SK-N-SH treated with all-trans-retinoic acid at 6 μM for 48 hours (cell line): ENCODE measurements at regions not wholly inside any gene's neighbourhood (a gene's known extent, or its start where the extent isn't known, plus 50 kb on each side); places are given as distances from the start of the nearest gene placed in this dataset.

Experiments used
- ATAC-seq: fragments of 200-7000 bp; cut with Tn5 transposase; 3 replicates; pipeline ENCODE4 v1.9.1; 2020; ENCODE audit warnings: mild to moderate bottlenecking, moderate library complexity
- ARNTL ChIP-seq: fragments of 450-650 bp; formaldehyde crosslinking; IDR thresholded peaks from 2 replicates; pipeline ENCODE4 v1.5.0; 2020; ENCODE audit warnings: low read depth, mild to moderate bottlenecking, moderate library complexity, borderline replicate concordance
- BACH2 ChIP-seq: fragments of 250-450 bp; sonication (Bioruptor Pico); IDR thresholded peaks from 2 replicates; pipeline ENCODE4 v1.9.0; 2021; ENCODE audit warnings: mild to moderate bottlenecking, borderline replicate concordance
- CSDC2 ChIP-seq: fragments of 250-450 bp; sonication (Bioruptor Pico); IDR thresholded peaks from 2 replicates; pipeline ENCODE4 v1.5.0; 2020; ENCODE audit warnings: mild to moderate bottlenecking, moderate library complexity
- ESRRG ChIP-seq: fragments of 250-450 bp; sonication (Bioruptor Pico); IDR thresholded peaks from 2 replicates; pipeline ENCODE4 v1.6.1; 2021; ENCODE audit warnings: mild to moderate bottlenecking
- GLIS3 ChIP-seq: fragments of 250-450 bp; sonication (Bioruptor Pico); IDR thresholded peaks from 2 replicates; pipeline ENCODE4 v1.5.0; 2020; ENCODE audit warnings: mild to moderate bottlenecking, moderate library complexity
- ISL1 ChIP-seq: fragments of 250-450 bp; sonication (Bioruptor Pico); IDR thresholded peaks from 2 replicates; pipeline ENCODE4 v2.1.2; 2022; ENCODE audit warnings: mild to moderate bottlenecking, moderate library complexity
- OSR1 ChIP-seq: fragments of 250-450 bp; sonication (Bioruptor Pico); IDR thresholded peaks from 2 replicates; pipeline ENCODE4 v1.8.0; 2022; ENCODE audit warnings: moderate library complexity, mild to moderate bottlenecking, inconsistent platforms
- PPARA ChIP-seq: fragments of 250-450 bp; sonication (Bioruptor Pico); IDR thresholded peaks from 2 replicates; pipeline ENCODE4 v1.5.0; 2020; ENCODE audit warnings: mild to moderate bottlenecking, borderline replicate concordance
- RARB ChIP-seq: fragments of 250-450 bp; sonication (Bioruptor Pico); IDR thresholded peaks from 2 replicates; pipeline ENCODE4 v1.8.0; 2021; ENCODE audit warnings: mild to moderate bottlenecking, moderate library complexity
- SNAI2 ChIP-seq: fragments of 250-450 bp; sonication (Bioruptor Pico); IDR thresholded peaks from 2 replicates; pipeline ENCODE4 v1.5.0; 2020; ENCODE audit warnings: mild to moderate bottlenecking, moderate library complexity
- TCF4 ChIP-seq: fragments of 250-450 bp; sonication (Bioruptor Pico); IDR thresholded peaks from 2 replicates; pipeline ENCODE4 v1.8.0; 2021; ENCODE audit warnings: mild to moderate bottlenecking, moderate library complexity, borderline replicate concordance
- TOX ChIP-seq: fragments of 250-450 bp; sonication (Bioruptor Pico); IDR thresholded peaks from 2 replicates; pipeline ENCODE4 v1.8.0; 2021; ENCODE audit warnings: mild to moderate bottlenecking, moderate library complexity, borderline replicate concordance
- ZFP3 ChIP-seq: fragments of 250-450 bp; sonication (Bioruptor Pico); IDR thresholded peaks from 2 replicates; pipeline ENCODE4 v1.5.0; 2020; ENCODE audit warnings: mild to moderate bottlenecking, moderate library complexity
- ZFP30 ChIP-seq: fragments of 450-650 bp; formaldehyde crosslinking; IDR thresholded peaks from 2 replicates; pipeline ENCODE4 v1.5.0; 2022; ENCODE audit warnings: mild to moderate bottlenecking, moderate library complexity
- ZNF565 ChIP-seq: fragments of 450-650 bp; formaldehyde crosslinking; conservative IDR thresholded peaks from 2 replicates; pipeline ENCODE4 v1.5.0; 2020; ENCODE audit warnings: low read depth, mild to moderate bottlenecking, moderate library complexity
- ZNF8 ChIP-seq: fragments of 450-650 bp; formaldehyde crosslinking; IDR thresholded peaks from 2 replicates; pipeline ENCODE4 v1.5.0; 2020; ENCODE audit warnings: mild to moderate bottlenecking, moderate library complexity
- TF ChIP-seq, protein P1 (sequence below): fragments of 250-450 bp; sonication (Bioruptor Pico); IDR thresholded peaks from 2 replicates; pipeline ENCODE4 v1.8.0; 2021; ENCODE audit warnings: low read depth, mild to moderate bottlenecking, moderate library complexity, borderline replicate concordance
- TF ChIP-seq, protein P2 (sequence below): fragments of 250-450 bp; sonication (Bioruptor Pico); IDR thresholded peaks from 2 replicates; pipeline ENCODE4 v1.5.1; 2020; ENCODE audit warnings: low read depth, mild to moderate bottlenecking, moderate library complexity
- TF ChIP-seq, protein P3 (sequence below): fragments of 250-450 bp; sonication (Bioruptor Pico); IDR thresholded peaks from 2 replicates; pipeline ENCODE4 v1.5.1; 2021; ENCODE audit warnings: mild to moderate bottlenecking, moderate library complexity
- TF ChIP-seq, protein P4 (sequence below): fragments of 250-450 bp; sonication (Bioruptor Pico); IDR thresholded peaks from 2 replicates; pipeline ENCODE4 v1.5.0; 2020; ENCODE audit warnings: mild to moderate bottlenecking, moderate library complexity

DNA sequence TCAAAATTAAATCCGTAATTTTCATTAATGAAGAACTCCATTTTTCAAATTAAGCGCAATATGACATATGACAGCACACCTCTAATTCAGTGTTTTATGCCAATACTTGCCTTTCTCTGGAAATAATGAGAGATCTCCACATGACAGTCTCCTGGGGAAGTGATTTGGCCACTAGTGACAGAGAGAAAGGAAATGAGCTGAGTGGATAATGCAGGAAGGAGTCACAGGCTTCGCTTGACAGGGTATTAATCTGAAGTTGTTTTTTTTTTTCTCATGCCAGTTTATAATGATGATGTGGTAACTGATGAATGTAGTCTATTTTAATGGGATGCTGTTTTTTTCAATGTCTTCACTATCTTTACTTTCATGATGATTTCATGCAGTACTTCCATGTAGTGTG lies 1079.4 kb upstream of the GYPC start (continued):
- TF ChIP-seq OSR1 (CRISPR knock-in tag) (no peak), ZNF565 (CRISPR knock-in tag) (no peak), CSDC2 (CRISPR knock-in tag) (no peak), RARB (CRISPR knock-in tag) (no peak), SNAI2 (CRISPR knock-in tag) (no peak), ARNTL (CRISPR knock-in tag) (no peak), ZFP30 (CRISPR knock-in tag) (no peak), GLIS3 (no peak), TCF4 (CRISPR knock-in tag) (no peak)
- TF ChIP-seq, protein P1, sequence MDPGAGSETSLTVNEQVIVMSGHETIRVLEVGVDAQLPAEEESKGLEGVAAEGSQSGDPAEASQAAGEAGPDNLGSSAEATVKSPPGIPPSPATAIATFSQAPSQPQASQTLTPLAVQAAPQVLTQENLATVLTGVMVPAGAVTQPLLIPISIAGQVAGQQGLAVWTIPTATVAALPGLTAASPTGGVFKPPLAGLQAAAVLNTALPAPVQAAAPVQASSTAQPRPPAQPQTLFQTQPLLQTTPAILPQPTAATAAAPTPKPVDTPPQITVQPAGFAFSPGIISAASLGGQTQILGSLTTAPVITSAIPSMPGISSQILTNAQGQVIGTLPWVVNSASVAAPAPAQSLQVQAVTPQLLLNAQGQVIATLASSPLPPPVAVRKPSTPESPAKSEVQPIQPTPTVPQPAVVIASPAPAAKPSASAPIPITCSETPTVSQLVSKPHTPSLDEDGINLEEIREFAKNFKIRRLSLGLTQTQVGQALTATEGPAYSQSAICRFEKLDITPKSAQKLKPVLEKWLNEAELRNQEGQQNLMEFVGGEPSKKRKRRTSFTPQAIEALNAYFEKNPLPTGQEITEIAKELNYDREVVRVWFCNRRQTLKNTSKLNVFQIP = no peak
- TF ChIP-seq, protein P2, sequence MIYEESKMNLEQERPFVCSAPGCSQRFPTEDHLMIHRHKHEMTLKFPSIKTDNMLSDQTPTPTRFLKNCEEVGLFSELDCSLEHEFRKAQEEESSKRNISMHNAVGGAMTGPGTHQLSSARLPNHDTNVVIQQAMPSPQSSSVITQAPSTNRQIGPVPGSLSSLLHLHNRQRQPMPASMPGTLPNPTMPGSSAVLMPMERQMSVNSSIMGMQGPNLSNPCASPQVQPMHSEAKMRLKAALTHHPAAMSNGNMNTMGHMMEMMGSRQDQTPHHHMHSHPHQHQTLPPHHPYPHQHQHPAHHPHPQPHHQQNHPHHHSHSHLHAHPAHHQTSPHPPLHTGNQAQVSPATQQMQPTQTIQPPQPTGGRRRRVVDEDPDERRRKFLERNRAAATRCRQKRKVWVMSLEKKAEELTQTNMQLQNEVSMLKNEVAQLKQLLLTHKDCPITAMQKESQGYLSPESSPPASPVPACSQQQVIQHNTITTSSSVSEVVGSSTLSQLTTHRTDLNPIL (CRISPR knock-in tag) = no peak

DNA sequence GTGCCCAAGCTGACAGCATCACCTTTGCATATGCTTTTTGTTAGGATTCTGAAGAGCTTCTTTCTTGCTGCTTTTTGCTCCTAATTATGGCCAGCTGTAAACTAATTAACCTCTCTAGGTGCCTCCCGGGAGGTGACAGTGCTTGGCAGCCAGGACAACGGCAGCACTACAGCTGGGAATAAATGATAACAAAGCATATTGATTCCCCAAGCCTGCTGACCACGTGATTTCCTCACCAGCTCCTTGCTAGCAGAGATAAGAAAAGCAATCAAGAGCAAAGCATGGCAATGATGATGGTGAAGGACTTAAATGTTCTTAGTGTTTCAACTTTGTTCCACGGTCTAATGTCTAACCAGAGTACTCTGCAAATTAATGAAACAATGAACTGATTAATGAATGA lies 1074.4 kb upstream of the GYPC start:
- TF ChIP-seq TOX (CRISPR knock-in tag) = no peak
- TF ChIP-seq BACH2 (CRISPR knock-in tag) = no peak
- no peak for TF ChIP-seq ZNF565 (CRISPR knock-in tag)
- TF ChIP-seq RARB (CRISPR knock-in tag) = no peak
- TF ChIP-seq, protein P1 = no peak
- no peak for TF ChIP-seq ISL1 (CRISPR knock-in tag)
- TF ChIP-seq ZFP3 (CRISPR knock-in tag) = no peak
- TF ChIP-seq, protein P3, sequence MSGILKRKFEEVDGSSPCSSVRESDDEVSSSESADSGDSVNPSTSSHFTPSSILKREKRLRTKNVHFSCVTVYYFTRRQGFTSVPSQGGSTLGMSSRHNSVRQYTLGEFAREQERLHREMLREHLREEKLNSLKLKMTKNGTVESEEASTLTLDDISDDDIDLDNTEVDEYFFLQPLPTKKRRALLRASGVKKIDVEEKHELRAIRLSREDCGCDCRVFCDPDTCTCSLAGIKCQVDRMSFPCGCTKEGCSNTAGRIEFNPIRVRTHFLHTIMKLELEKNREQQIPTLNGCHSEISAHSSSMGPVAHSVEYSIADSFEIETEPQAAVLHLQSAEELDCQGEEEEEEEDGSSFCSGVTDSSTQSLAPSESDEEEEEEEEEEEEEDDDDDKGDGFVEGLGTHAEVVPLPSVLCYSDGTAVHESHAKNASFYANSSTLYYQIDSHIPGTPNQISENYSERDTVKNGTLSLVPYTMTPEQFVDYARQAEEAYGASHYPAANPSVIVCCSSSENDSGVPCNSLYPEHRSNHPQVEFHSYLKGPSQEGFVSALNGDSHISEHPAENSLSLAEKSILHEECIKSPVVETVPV (CRISPR knock-in tag) = no peak
- TF ChIP-seq ARNTL (CRISPR knock-in tag) = no peak
- no peak for TF ChIP-seq ESRRG (CRISPR knock-in tag)
- TF ChIP-seq, protein P4, sequence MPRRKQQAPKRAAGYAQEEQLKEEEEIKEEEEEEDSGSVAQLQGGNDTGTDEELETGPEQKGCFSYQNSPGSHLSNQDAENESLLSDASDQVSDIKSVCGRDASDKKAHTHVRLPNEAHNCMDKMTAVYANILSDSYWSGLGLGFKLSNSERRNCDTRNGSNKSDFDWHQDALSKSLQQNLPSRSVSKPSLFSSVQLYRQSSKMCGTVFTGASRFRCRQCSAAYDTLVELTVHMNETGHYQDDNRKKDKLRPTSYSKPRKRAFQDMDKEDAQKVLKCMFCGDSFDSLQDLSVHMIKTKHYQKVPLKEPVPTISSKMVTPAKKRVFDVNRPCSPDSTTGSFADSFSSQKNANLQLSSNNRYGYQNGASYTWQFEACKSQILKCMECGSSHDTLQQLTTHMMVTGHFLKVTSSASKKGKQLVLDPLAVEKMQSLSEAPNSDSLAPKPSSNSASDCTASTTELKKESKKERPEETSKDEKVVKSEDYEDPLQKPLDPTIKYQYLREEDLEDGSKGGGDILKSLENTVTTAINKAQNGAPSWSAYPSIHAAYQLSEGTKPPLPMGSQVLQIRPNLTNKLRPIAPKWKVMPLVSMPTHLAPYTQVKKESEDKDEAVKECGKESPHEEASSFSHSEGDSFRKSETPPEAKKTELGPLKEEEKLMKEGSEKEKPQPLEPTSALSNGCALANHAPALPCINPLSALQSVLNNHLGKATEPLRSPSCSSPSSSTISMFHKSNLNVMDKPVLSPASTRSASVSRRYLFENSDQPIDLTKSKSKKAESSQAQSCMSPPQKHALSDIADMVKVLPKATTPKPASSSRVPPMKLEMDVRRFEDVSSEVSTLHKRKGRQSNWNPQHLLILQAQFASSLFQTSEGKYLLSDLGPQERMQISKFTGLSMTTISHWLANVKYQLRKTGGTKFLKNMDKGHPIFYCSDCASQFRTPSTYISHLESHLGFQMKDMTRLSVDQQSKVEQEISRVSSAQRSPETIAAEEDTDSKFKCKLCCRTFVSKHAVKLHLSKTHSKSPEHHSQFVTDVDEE (CRISPR knock-in tag) = no peak
- no peak for TF ChIP-seq ZNF8
- TF ChIP-seq SNAI2 (CRISPR knock-in tag) = no peak
- no peak for TF ChIP-seq PPARA
- no peak for ATAC-seq

DNA sequence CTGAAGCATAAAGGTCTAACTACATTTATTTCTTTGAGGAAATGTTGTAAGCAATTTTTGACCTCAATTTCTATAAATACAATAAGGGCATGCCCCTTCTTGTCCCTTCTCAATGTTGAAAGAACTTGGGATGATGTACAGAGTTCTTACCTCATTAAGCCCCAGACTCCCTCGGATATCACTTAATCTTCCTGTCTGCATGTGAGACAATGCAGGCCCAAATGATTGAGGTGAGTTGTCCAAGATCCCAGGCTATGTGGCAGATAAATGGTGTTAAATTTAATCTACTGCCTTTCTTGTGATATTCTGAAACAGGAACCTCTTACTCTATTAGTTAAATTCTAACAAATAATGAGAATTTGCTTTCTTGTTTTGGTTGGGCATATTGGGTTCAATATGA lies 1073.4 kb upstream of the GYPC start:
- ATAC-seq = no peak
- TF ChIP-seq, protein P4 (CRISPR knock-in tag) = no peak
- TF ChIP-seq TOX (CRISPR knock-in tag) = no peak
- no peak for TF ChIP-seq ZFP3 (CRISPR knock-in tag)
- TF ChIP-seq PPARA = no peak
- TF ChIP-seq, protein P1 = no peak
- TF ChIP-seq RARB (CRISPR knock-in tag) = no peak
- TF ChIP-seq, protein P3 (CRISPR knock-in tag) = no peak
- no peak for TF ChIP-seq ZNF565 (CRISPR knock-in tag)
